ENCODE measurements at regions not wholly inside any gene's neighbourhood (a gene's known extent, or its start where the extent isn't known, plus 50 kb on each side); places are given as distances from the start of the nearest gene placed in this dataset.
"Not testable (repeated sequence)": the region's sequence is repeated elsewhere in the genome, so short reads cannot be mapped to it uniquely, and the experiment has no call there.

DNA sequence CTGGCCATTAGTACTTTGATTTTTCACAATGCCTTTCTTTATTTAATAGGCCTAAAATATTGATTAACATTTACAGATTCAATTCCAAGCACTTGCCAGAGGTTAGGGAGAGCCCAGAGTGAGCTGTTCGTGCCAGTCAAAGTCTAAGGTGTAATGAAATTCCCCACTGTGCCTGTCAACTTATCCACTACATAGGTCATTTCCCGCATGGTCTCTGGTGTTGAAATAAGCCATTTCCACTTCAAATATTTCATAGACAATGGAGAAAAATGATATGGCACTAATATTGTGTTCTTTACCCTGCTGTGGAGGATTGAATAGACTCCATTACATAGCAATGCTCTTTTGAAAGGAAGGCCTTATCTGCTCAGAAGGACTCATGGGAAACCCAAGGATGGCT is 978.1 kb upstream of the CELF2 start:
- DNase-seq: no peak

DNA sequence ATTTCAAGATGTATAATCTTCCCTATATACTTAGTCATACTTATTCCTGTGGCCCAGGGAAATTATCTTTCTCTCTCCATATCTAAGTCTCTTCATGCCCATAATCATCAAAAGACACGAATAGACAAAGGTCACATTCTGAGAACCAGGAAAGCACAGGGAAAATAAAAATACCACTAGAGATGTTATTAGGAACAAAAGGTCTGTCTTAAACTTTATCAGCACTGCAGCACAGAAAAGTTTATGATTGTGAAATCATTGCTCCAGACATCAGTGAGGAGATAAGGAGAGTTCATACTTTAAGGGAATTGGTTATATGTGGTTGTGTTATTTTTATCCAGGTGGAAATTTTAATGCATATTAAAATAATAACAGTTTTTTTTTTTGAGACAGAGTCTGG is 974.6 kb upstream of the CELF2 start:
- no peak for DNase-seq

DNA sequence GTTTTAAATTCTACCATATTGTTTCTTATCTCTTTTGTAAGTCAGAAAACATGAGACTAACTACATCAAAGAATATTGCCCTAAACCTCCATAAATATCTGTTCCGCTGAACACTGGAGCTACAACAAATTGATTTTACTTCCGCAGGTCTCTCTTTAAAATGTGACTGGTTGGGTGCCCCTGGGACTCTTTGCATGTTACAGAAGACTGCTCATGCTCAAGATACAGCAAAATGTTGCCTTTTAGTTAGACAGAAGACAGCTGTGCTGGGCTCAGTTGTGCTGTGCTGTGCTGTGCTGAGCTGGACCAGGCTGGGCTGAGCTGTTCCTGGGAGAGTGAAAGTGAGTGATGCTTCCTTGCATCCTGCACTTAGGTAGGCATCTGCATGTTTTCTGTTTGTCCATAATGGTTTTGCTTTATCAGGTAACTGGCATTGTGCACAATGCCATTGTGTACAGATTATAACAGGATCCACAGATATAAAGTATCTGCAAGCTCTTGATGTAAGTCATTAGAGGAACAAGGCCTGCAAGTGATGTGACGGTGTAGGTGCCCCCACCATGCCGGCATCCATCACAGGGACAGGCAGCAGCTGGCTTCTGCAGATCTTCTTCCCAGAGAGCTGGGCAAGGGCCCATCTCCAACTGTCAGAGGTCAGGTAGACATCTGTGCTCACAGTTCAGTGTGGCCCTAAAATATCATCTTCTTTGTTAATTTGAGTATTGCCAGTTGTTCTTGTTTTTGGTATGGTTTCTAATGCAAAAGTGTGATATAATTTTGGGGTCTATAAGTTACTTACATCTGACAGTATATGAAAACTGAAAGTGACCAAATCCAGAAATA is 972.5 kb upstream of the CELF2 start:
- no peak for DNase-seq

DNA sequence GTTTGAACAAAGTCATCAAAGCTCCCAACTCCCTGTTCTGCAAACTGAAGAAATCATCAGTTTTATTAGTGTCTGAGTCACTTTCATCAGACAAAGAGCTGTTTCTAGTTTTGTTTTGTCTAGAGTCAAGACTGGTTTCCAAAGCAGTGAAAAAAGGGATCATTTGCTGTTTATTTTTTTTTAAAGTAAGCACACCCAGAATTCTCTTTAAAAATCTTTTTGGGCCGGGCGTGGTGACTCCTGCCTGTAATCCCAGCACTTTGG is 972.0 kb upstream of the CELF2 start:
- no peak for DNase-seq

DNA sequence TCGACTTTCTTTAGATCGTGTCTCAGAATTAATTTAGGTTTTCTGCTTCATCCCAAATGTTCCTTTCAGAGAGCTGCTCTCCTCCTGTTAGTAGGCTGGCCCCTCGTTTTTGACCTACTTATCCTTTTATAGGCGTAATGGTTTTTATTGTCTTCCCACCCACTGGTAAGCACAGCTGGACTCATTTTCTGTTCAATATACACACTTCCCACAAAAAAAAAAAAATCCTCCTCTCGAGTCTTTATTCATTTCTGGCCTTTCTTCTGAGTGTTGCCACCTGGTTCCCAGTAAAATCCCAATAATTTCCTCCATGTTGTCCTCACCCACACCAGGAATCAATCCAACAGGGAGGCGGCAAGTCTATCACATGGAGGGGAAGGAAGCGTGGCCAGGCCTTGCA is 970.2 kb upstream of the CELF2 start:
- DNase-seq: no peak

DNA sequence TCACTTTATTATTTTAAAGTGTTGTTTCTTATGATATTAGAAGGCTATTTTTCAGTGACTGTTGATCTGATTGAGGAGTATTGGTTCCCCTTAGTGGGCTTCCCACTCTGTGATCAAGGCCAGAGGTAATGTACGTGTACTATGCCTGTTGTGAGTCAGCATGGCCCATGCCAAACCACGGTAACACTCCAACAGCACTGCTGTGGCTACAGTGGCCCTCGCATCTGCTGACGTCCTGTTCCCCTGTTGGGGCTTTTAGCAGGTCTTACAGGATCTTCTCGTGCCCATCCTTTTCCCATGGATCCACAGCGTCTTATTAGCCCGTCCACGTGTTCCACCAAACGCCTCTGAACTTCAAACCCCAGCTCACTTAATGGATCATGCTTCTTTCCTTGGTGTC is 964.6 kb upstream of the CELF2 start:
- DNase-seq: no peak

DNA sequence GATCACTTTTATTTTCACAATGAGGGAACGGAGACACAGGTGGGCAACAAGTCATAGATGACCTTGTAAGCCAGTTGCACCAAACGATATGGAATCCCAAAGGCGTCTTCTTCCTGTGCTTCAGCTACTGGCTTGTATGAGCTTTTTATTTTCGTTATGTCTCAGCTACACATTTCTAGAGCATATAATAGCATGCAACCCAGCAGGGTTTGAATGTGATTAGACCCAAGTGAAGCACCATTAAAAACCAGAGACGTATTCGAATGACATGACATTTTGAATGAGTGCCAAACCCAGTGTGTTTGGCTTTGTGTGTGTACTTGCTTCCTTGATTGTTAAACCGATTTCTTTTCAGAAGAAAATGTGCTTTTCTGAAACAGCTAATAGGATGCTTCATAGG is 963.2 kb upstream of the CELF2 start:
- no peak for DNase-seq

DNA sequence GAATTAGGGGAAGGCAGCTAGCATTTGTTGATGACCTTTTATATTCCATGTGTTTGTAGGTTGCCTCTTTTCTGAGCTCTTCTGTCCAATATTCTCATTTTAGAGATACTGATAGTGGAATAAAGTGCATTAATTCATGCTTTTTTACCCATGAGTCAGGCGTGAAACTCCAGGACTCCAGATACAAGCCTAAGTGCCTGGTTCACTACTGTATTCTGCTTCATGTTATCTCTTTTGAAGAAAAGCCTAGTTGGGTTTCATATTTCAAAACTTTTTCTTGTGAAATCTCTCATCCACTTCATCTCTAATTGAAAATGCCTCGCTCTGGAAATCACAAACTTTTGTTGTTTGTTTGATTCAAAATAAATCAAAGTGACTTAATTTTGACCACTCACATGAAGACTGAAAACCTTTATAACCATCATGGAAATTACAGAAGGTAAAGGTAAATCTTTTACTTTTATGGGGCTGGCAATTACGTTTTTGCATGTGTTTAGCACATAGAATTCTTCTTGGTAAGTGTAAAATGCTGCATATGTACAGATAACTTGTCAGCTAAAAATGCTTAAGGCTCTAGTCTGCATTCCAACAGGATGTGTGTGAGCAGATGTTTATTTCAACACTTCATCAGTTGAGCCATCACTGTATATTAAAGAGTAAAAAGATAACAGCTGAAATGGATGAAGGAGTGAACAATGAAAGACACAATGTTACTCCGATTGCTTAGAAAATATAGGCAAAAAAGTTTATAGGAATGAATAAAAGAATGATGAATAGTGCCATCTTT is 961.8 kb upstream of the CELF2 start:
- no peak for DNase-seq

DNA sequence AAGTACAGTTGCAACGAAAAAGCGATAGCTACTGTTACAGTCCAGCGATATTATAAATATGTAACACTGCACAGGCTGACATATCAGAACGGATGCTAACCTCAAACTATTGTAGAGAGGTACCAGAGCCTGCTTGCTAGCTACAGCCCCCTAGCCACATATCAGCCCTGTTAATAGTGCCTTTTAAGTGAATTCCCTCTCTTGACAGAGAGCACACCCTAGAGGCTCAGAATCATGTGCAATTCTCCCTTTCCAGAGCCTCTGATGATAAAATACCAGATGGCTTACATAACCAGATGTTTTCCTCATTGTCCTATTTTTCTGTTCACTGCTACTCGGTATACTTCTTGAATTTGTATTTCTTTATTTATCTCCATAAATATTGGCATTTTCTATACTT is 960.7 kb upstream of the CELF2 start:
- no peak for DNase-seq

DNA sequence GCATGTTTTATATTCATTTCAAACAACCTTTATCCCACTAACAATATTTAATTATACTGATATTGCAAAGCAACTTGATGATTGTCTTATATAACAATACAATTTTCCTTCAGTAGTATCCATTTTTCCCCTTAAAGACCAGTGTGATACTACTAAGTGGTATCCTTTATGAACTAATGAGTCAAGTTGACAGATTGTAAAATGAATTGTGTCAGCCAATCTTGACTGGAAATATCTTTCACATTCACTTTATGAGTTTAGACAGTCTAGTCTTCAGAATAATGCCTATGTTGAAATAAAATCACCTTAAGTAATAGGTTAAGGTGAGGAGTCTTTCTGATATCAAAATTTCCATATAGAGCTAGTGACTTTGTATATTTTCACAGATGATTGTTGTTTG is 950.0 kb upstream of the CELF2 start:
- no peak for DNase-seq

DNA sequence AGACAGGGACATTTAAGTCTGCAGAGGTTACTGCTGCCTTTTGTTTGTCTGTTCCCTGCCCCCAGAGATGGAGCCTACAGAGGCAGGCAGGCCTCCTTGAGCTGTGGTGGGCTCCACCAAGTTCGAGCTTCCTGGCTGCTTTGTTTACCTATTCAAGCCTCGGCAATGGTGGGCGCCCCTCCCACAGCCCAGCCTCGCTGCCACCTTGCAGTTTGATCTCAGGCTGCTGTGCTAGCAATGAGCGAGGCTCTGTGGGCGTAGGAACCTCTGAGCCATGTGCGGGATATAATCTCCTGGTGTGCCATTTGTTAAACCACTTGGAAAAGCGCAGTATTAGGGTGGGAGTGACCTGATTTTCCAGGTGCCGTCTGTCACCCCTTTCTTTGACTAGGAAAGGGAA is 942.8 kb upstream of the CELF2 start:
- not testable (repeated sequence) for DNase-seq

DNA sequence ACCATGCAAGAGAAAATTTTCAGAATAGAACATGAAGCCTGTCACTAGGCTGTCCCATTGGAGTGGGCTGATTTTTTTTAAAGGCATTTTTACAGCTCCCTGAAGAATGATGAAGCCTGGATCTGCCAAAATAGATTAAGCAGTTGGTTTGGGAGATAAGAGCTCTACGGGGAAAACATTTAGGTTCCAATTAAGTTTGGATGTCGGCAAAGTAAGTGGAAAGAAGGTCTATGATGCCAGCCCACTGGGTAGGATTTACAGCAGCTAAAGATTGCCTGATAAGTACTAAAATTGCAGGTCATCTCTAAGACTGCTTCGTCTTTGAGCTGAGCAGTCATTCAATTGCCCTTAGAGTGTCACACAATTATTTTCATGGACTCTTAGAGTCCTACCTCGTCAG is 939.2 kb upstream of the CELF2 start:
- DNase-seq: no peak

DNA sequence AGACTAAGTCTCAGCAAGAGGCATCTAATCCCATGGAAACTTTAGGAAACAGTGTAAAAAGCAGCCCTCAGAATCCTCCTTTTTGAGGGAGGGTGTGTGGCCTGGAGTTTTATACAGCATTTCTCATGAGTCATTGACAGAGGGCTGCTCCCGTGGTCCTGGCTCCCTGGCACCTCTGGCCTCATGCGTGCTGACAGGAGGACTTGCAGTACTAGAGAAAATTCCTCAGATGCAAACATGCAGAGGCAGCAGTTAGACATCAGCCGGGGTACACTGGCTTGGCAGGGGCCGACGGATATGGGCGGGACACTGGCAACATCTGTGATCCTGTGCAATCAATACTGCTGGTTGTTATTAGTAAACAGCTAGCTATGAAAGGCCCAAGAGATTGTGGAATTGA is 925.1 kb upstream of the CELF2 start:
- no peak for DNase-seq

DNA sequence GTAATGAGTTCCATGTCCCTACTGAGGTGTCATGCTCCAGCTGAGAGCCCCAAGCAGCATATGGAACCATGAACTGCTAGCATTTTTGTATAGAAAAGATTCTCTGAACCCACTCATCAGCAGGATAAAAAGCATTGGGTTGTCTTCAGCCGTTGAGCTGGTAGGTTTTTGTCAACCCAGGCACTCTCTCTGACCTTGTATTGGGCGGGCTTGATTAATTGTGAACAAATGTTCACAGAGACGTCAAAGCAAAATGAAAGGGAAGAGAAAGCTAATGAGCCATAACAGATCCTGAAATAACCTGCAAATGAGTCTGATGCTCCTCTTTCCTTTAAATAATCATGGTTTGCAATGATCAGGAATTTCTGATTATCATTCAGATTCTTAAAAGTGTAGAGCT is 924.7 kb upstream of the CELF2 start:
- DNase-seq: no peak

DNA sequence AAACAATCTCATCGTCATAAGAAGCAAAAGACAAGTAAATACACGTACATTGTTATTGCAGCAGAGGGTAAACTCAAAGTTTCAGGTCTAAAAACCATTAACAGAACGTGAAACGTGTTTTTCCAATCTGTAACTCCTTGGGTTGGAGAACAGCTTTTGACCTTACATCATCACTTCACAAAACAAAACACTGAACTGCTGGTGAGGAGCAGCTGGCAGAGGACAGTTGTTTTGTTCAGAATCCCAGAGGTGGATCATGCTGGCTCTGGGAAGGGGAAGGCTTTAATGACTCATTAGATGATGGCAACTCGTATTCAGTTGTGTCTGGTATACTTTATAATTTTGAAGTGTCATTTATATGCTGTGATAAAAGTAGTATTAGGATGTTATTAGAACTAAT is 923.0 kb upstream of the CELF2 start:
- no peak for DNase-seq

DNA sequence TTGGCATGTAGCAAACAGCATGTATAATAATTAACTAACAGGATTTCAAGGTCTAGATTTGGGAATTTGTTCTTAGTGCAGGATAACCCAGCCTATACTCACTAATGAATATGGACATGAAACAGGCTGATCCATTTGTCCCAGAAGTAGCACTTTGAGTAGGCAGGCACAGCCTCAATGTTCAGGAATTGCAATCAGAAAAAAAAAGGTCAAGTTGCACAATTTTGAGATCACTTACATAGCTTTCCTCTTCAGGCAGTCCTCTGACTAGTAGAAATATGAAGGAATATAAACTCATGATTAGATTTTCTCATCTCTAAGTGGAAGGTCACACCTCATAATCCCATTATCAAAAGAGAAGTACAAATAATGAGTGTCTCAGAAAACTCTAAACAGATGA is 921.4 kb upstream of the CELF2 start:
- DNase-seq: no peak

DNA sequence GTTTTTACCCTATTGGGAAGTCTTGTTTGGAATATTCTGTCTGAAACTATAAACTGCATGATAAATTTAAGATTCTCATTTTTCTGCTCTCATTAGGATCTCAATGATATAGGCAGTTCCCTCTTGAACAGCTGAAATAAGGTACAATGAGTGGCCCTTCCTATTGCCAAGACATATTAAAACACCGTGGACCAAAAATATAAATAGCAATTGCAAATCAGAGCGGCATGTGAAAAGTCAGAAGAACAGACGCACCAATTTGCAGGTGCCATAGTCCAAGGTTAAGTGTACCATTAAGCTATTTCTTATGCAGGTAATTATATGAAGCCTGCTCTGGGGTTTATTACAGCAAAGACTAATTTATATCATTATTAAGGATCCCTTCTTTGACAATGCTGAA is 920.8 kb upstream of the CELF2 start:
- no peak for DNase-seq

DNA sequence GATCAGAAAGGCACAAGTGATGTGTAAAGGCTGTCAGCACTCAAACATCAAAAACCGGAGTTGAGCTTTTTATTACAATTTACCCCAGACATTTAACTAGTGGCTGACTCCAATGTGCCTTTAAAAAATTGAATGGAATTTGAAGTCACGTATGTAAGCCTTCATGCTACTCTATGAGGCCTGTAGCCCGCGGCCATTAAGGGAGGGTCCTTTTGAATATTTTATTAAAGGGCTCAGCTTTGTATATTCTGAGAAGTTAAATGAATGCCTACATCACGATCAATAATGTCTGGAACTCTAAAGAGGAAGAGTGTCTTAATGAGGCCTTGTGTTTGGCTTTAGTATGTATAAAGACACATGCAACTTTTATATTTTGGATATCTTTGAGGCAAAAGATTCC is 916.6 kb upstream of the CELF2 start:
- no peak for DNase-seq

DNA sequence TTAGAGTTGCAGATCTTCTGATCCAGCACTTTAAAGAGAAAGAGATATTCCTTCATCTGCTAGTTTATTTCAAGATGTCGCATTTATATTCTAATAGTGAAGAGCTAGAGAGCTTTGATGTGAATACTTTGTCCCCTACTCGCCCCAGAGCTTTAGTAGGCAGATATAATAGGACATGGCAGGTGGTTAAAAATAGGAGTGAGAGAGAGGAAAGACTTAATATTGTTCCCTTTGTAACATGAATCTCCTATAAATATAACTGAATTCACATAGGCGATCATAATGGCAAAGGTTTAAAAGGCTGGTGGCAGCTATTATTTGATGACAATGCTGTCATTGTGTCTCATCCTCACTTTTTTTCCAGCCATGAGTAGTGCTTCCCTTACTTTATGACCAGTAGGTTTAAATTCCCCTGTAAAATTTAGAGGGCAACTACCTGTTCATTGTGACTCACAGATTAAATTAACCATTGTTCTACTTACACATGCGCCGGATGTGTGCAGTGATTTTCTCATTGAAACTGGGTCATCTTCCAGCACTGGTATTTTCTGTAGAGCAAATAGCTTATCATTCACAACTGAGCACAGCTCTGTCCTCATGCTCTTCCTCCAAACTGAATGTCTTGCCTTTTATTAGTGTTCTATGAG is 906.7 kb upstream of the CELF2 start:
- no peak for DNase-seq

DNA sequence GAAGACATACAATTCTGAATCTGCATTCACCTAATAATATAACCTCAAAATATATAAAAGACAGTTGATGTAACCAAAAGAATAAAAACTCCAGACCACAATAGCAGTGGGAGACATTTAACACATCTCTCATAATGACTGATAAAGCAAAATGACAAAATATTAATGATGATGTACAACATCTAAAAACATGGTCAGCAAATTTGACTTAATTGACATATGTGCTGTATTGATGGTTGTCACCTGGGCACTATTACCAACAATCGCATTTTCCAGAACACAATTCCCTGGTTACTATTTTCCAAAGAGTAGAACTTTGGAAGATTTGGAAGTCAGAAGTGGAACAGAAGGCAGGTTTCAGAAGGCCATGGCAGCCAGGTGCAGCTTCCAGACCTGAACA is 899.5 kb upstream of the CELF2 start:
- no peak for DNase-seq

DNA sequence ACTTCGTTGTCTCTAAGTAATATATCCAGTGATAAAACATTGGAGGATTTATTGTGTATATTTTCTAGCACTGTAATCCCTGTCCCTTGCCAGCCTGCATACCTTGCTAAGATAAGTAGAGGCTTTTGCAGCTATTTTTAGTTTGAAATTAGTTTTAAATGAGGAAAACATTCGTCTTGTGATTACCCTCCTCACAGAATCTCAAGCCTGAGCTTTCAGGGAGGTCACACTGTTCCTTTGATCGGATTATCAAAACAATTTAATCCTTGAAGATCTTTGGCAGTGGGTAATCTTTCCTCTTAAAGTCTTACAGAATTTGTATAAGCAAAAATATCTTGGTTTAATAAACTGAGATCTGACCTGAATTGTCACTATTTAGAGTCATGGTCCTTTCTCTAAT is 897.0 kb upstream of the CELF2 start:
- DNase-seq: no peak

DNA sequence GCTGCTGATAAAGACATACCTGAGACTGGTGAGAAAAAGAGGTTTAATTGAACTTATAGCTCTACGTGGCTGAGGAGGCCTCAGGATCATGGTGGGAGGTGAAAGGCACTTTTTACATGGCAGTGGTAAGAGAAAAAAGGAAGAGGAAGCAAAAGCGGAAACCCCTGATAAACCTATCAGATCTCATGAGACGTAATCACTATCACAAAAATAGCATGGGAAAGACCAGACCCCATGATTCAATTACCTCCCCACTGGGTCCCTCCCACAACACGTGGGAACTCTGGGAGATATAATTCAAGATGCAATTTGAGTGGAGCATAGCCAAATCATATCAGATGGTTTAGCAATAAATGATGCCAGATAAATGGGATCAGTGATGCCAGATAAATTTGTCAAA is 892.0 kb upstream of the CELF2 start:
- no peak for DNase-seq

DNA sequence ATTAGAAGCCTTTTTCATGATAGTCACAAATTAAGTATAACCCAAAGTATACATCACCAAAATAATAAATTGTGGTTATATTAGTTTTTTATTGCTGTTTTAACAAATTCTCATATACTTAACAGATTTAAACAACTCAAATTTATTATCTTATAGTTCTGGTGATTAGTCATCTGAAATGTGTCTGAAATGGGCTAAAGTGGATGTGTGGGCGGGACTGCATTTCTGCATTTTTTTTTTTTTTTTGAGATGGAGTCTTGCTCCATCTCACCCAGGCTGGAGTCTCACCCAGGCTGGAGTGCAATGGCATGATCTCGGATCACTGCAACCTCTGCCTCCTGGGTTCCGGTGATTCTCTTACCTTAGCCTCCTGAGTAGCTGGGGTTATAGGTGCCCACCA is 891.5 kb upstream of the CELF2 start:
- no peak for DNase-seq

DNA sequence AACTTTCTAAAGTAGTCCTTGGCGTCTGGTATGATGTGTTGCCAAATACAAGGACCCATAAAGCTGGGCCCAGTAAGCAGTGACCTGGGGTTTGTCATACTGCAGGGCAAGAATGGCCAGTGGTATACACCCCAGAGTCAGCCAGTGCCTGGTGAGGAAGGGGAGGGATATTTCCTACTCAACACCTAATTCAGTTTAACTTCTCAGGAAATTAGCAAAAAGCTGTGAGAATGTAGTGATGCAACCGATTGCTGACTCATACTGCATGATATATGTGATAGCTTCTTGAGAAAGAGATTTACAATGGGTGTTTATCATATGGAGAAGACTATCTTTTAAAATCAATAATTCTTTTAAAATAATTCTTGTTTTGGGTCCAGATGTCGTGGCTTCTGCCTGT is 889.3 kb upstream of the CELF2 start:
- no peak for DNase-seq

DNA sequence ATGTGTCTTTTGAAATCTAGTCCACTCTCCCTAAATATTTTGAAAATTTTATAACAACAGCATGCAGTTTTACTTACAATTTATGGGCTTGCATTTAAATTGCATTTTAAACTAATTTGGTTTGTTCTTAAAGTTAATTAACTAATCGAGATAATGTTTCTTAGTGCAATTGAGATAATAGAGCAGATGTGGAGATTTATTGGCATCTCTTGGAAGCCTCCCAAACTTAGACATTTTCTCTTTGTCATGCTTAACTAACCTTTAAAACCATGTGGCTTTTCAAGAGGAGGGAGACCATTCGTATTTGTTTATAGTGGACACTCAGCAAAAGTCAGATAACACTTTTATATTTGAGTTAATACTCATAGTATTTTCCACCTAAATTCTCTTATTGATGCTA is 887.0 kb upstream of the CELF2 start:
- DNase-seq: no peak
